ENCODE measurements at regions not wholly inside any gene's neighbourhood (a gene's known extent, or its start where the extent isn't known, plus 50 kb on each side); places are given as distances from the start of the nearest gene placed in this dataset.

- Mint-ChIP-seq H3K4me1 (peaks cover 8% of the 10 kb centered on the region), H3K36me3 (no peaks in the 10 kb centered on the region; the same call in 1 of the 2 replicates), H3K9me3 (peaks cover 8% of the 10 kb centered on the region), H3K27ac (0 out of 2 replicates have a peak overlapping the region, but pooled peaks have one; percentile 71), H3K4me3 (no peak overlapping the region), H3K27me3 (ENCODE audit: low read depth) (no peaks in the 10 kb centered on the region)
- CTCF ChIA-PET: interaction anchor here (1.2 kb wide), 1 partner anchor 21 kb away, joined by 4 read pairs; no protein-coding TSS in a partner anchor
- no peak for ATAC-seq
- no peak for DNase-seq (ENCODE audit: low spot score)
- TF ChIP-seq HMGXB4 (CRISPR knock-in tag; IDR thresholded peaks at IDR 0.05): no peak
- no peak for TF ChIP-seq OVOL2 (CRISPR knock-in tag; IDR thresholded peaks at IDR 0.05; ENCODE audit: borderline replicate concordance)
- TF ChIP-seq ZNF263 (CRISPR knock-in tag; IDR thresholded peaks at IDR 0.05; ENCODE audit: low read depth): no peak
- no peak for TF ChIP-seq E2F5 (CRISPR knock-in tag; IDR thresholded peaks at IDR 0.05)
- TF ChIP-seq USF2 (CRISPR knock-in tag; IDR thresholded peaks at IDR 0.05): no peak
- TF ChIP-seq GABPB1 (CRISPR knock-in tag; IDR thresholded peaks at IDR 0.05): no peak
- TF ChIP-seq ELF4 (CRISPR knock-in tag; IDR thresholded peaks at IDR 0.05; ENCODE audit: low read depth): no peak
- TF ChIP-seq ARID4B (CRISPR knock-in tag; IDR thresholded peaks at IDR 0.05; ENCODE audit: borderline replicate concordance): no peak
- TF ChIP-seq TCF7 (CRISPR knock-in tag; IDR thresholded peaks at IDR 0.05; ENCODE audit: low read depth): no peak
- TF ChIP-seq ZNF219 (CRISPR knock-in tag; IDR thresholded peaks at IDR 0.05; ENCODE audit: borderline replicate concordance): no peak
- TF ChIP-seq SMAD3 (CRISPR knock-in tag; IDR thresholded peaks at IDR 0.05; ENCODE audit: borderline replicate concordance): no peak
- TF ChIP-seq CTCF (IDR thresholded peaks at IDR 0.05): no peak
- TF ChIP-seq ZNF532 (CRISPR knock-in tag; IDR thresholded peaks at IDR 0.05; ENCODE audit: borderline replicate concordance): no peak
- no peak for TF ChIP-seq ZMAT4 (CRISPR knock-in tag; IDR thresholded peaks at IDR 0.05)
- no peak for TF ChIP-seq SP1 (CRISPR knock-in tag; conservative IDR thresholded peaks at IDR 0.05)
- no peak for TF ChIP-seq SOX15 (CRISPR knock-in tag; IDR thresholded peaks at IDR 0.05)
- TF ChIP-seq ATF2 (CRISPR knock-in tag; IDR thresholded peaks at IDR 0.05; ENCODE audit: borderline replicate concordance, low read depth): no peak
- TF ChIP-seq ZNF512 (CRISPR knock-in tag; IDR thresholded peaks at IDR 0.05; ENCODE audit: borderline replicate concordance): no peak
- TF ChIP-seq NR1H2 (CRISPR knock-in tag; IDR thresholded peaks at IDR 0.05): no peak
- POLR2A ChIA-PET: no interaction called here
Measured at GRCh38 chr18:22018366-22018765, 151.0 kb upstream of the GATA6 start.
